Keratinocyte (primary cell): ENCODE measurements at regions not wholly inside any gene's neighbourhood (a gene's known extent, or its start where the extent isn't known, plus 50 kb on each side); places are given as distances from the start of the nearest gene placed in this dataset.
"Not testable (repeated sequence)": the region's sequence is repeated elsewhere in the genome, so short reads cannot be mapped to it uniquely, and the experiment has no call there.

Source experiments
- DNase-seq: peaks from one replicate; pipeline ENCODE4 v3.0.0-alpha.2; 2011; ENCODE audit warnings: low read depth, missing footprints, low spot score
- FAIRE-seq: peaks from 2 replicates; lab custom pipeline; 2011; peaks lifted over from hg19 to GRCh38; lab: Jason Lieb, UNC
- H2AFZ ChIP-seq: 2 replicates; pipeline ENCODE4 v1.6.0; 2012; ENCODE audit warnings: low read length, control low read depth, inconsistent platforms; ENCODE audit not compliant: control insufficient read depth
- H3K27ac ChIP-seq: 2 replicates; pipeline ENCODE4 v1.5.1; 2011; ENCODE audit warnings: low read length; ENCODE audit not compliant: control insufficient read depth, insufficient read depth
- H3K27me3 ChIP-seq: 3 replicates; pipeline ENCODE4 v1.6.0; 2011; ENCODE audit warnings: low read length; ENCODE audit not compliant: control insufficient read depth, insufficient read depth; ENCODE audit errors: extremely low read depth
- H3K36me3 ChIP-seq, 2 experiments: 2 replicates in 1 of 2; 3 replicates in 1 of 2; pipeline ENCODE4 v1.5.1; 2011; ENCODE audit warnings: low read length in 2 of 2, mild to moderate bottlenecking in 1 of 2; ENCODE audit not compliant: control insufficient read depth in 2 of 2, insufficient read depth in 2 of 2; ENCODE audit errors: extremely low read depth in 1 of 2
- H3K4me1 ChIP-seq: 3 replicates; pipeline ENCODE4 v1.5.1; 2011; ENCODE audit warnings: low read length; ENCODE audit not compliant: control insufficient read depth, insufficient read depth; ENCODE audit errors: extremely low read depth
- H3K4me2 ChIP-seq: 3 replicates; pipeline ENCODE4 v1.6.0; 2011; ENCODE audit warnings: low read depth, low read length; ENCODE audit not compliant: control insufficient read depth, insufficient read depth; ENCODE audit errors: extremely low read depth
- H3K4me3 ChIP-seq, 3 experiments: fragments of 200-600 bp in 1 of 3; sonication (generic) in 1 of 3; 2 replicates in 2 of 3; 3 replicates in 1 of 3; pipeline ENCODE4 v1.5.1; 2011 to 2016; ENCODE audit warnings: low read length in 3 of 3, mild to moderate bottlenecking in 3 of 3, control low read depth in 2 of 3, inconsistent platforms in 1 of 3, low read depth in 1 of 3, mixed read lengths in 1 of 3, mixed run types in 1 of 3, moderate library complexity in 1 of 3; ENCODE audit not compliant: control insufficient read depth in 2 of 3, insufficient read depth in 2 of 3; ENCODE audit errors: extremely low read depth in 1 of 3
- H3K79me2 ChIP-seq: 2 replicates; pipeline ENCODE4 v1.6.0; 2012; ENCODE audit warnings: low read length; ENCODE audit not compliant: control insufficient read depth, insufficient read depth
- H3K9ac ChIP-seq: 3 replicates; pipeline ENCODE4 v1.6.0; 2011; ENCODE audit warnings: low read length; ENCODE audit not compliant: control insufficient read depth, insufficient read depth; ENCODE audit errors: extremely low read depth
- H3K9me1 ChIP-seq: 3 replicates; pipeline ENCODE4 v1.6.0; 2011; ENCODE audit warnings: low read length; ENCODE audit not compliant: control insufficient read depth, insufficient read depth; ENCODE audit errors: extremely low read depth
- H3K9me3 ChIP-seq: 2 replicates; pipeline ENCODE4 v1.5.1; 2012; ENCODE audit warnings: low read depth, low read length; ENCODE audit not compliant: control insufficient read depth
- H4K20me1 ChIP-seq: 3 replicates; pipeline ENCODE4 v1.6.0; 2011; ENCODE audit warnings: low read length; ENCODE audit not compliant: control insufficient read depth, insufficient read depth; ENCODE audit errors: extremely low read depth
- CTCF ChIP-seq, 3 experiments: IDR thresholded peaks in 1 of 3; conservative IDR thresholded peaks in 1 of 3; optimal IDR thresholded peaks in 1 of 3; 2 replicates in 2 of 3; 3 replicates in 1 of 3; pipeline versions ENCODE3 to v1.5.1; 2011; ENCODE audit warnings: low read length in 3 of 3, mild to moderate bottlenecking in 3 of 3, moderate library complexity in 2 of 3, control low read depth in 1 of 3, inconsistent platforms in 1 of 3; ENCODE audit not compliant: insufficient read depth in 2 of 3; ENCODE audit errors: extremely low read depth in 1 of 3
- EZH2 ChIP-seq: IDR thresholded peaks from one replicate; pipeline ENCODE4 v1.6.1; 2012; ENCODE audit warnings: inconsistent platforms, mild to moderate bottlenecking, low read length, moderate library complexity
- dilution Hi-C: fragments of 300-500 bp; cut with MboI; formaldehyde crosslinking; loops from one replicate; pipeline ENCODE4 v1.7.0; 2020; ENCODE audit warnings: low sequenced_read_pairs; ENCODE audit not compliant: extremely low pct_ligation_motif_present

GRCh38 chr5:89534331-89534730 lies 651.3 kb upstream of the MEF2C start:
- no peak for DNase-seq
- TF ChIP-seq EZH2 (no peak), CTCF (optimal IDR thresholded peaks at IDR 0.05 in 1 of 3, IDR thresholded peaks at IDR 0.05 in 1 of 3, conservative IDR thresholded peaks at IDR 0.05 in 1 of 3; ENCODE audit: extremely low read depth in 1 of 3, insufficient read depth in 2 of 3, low read length in 3 of 3) (no peak)
- no peak overlapping the region for H3K27ac ChIP-seq
- dilution Hi-C loops = no loop called here
- FAIRE-seq = no peak
- no peak overlapping the region for H2AFZ ChIP-seq
- no peaks in the 10 kb centered on the region for H4K20me1 ChIP-seq
- no peaks in the 10 kb centered on the region for H3K27me3 ChIP-seq
- no peaks in the 10 kb centered on the region for H3K9me1 ChIP-seq
- no peak overlapping the region for H3K4me3 ChIP-seq
- no peaks in the 10 kb centered on the region for H3K79me2 ChIP-seq
- H3K36me3 ChIP-seq = no peaks in the 10 kb centered on the region
- H3K9me3 ChIP-seq = no peaks in the 10 kb centered on the region
- no peaks in the 10 kb centered on the region for H3K4me1 ChIP-seq
- no peak overlapping the region for H3K9ac ChIP-seq
- H3K4me2 ChIP-seq = no peak overlapping the region

GRCh38 chr5:89524785-89525184 lies 641.8 kb upstream of the MEF2C start:
- Histone ChIP-seq H2AFZ (no peak overlapping the region), H3K27me3 (no peaks in the 10 kb centered on the region), H4K20me1 (no peaks in the 10 kb centered on the region), H3K9me1 (no peaks in the 10 kb centered on the region), H3K4me3 (no peak overlapping the region), H3K4me1 (no peaks in the 10 kb centered on the region), H3K79me2 (no peaks in the 10 kb centered on the region), H3K9ac (no peak overlapping the region), H3K9me3 (no peaks in the 10 kb centered on the region), H3K36me3 (no peaks in the 10 kb centered on the region), H3K4me2 (no peak overlapping the region), H3K27ac (no peak overlapping the region)
- DNase-seq (no peak), FAIRE-seq (no peak)
- dilution Hi-C loops = no loop called here
- TF ChIP-seq EZH2 = no peak
- no peak for TF ChIP-seq CTCF (optimal IDR thresholded peaks at IDR 0.05 in 1 of 3, IDR thresholded peaks at IDR 0.05 in 1 of 3, conservative IDR thresholded peaks at IDR 0.05 in 1 of 3; ENCODE audit: extremely low read depth in 1 of 3, insufficient read depth in 2 of 3, low read length in 3 of 3)

- H3K4me1 ChIP-seq, H3K36me3 ChIP-seq, H2AFZ ChIP-seq, FAIRE-seq, H3K9me3 ChIP-seq, H4K20me1 ChIP-seq, H3K9ac ChIP-seq, H3K4me3 ChIP-seq, DNase-seq, H3K79me2 ChIP-seq, H3K9me1 ChIP-seq, H3K27ac ChIP-seq, H3K4me2 ChIP-seq, H3K27me3 ChIP-seq, dilution Hi-C loops: not testable (repeated sequence)
These were observed 640.9 kb upstream of the MEF2C start for GRCh38 chr5:89523867-89524266.
